ENCODE measurements at regions not wholly inside any gene's neighbourhood (a gene's known extent, or its start where the extent isn't known, plus 50 kb on each side); places are given as distances from the start of the nearest gene placed in this dataset.
"Not testable (repeated sequence)": the region's sequence is repeated elsewhere in the genome, so short reads cannot be mapped to it uniquely, and the experiment has no call there.

DNA sequence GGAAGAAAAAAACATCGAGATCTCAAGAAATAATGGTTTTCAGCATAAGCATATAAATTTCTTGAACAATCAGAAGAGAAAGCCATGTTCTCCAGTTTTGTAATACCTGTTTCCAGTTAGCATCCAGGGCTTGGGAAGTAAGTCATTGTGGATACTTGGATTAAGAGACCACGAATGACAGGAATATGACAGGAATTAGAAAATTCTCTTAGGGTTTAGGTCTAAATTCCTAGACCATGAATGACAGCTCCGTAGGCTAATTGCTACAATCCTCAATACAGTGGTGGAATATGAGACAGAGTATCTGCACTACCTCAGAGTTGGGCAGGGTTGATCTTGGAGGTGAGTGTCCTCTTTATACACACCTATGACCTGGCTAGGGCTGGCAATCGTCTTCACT, 517.5 kb downstream of the NTRK3 start:
- H3K4me3 ChIP-seq (ENCODE audit: low read depth, low read length, poor library complexity, severe bottlenecking): no peak overlapping the region
- no TSS peak for BruUV-seq (replicated peaks)
- DNase-seq (ENCODE audit: low spot score): no peak
- H3K4me2 ChIP-seq (ENCODE audit: low read length): no peak overlapping the region
- no peaks in the 10 kb centered on the region for H3K9me2 ChIP-seq (ENCODE audit: insufficient read depth, low read length)
- intact Hi-C loops (cut with micrococcal nuclease; ENCODE audit: unreplicated experiment): no loop called here
- H3K27ac ChIP-seq (ENCODE audit: low read depth, low read length, poor library complexity, severe bottlenecking): no peak overlapping the region
- CTCF ChIA-PET (ENCODE audit: unreplicated experiment): no interaction called here
- no peak overlapping the region for H2AFZ ChIP-seq (ENCODE audit: low read length)
- no peak for TF ChIP-seq EZH2phosphoT487 (IDR thresholded peaks at IDR 0.05; ENCODE audit: borderline replicate concordance, low read depth, low read length)
- TF ChIP-seq, protein P1, sequence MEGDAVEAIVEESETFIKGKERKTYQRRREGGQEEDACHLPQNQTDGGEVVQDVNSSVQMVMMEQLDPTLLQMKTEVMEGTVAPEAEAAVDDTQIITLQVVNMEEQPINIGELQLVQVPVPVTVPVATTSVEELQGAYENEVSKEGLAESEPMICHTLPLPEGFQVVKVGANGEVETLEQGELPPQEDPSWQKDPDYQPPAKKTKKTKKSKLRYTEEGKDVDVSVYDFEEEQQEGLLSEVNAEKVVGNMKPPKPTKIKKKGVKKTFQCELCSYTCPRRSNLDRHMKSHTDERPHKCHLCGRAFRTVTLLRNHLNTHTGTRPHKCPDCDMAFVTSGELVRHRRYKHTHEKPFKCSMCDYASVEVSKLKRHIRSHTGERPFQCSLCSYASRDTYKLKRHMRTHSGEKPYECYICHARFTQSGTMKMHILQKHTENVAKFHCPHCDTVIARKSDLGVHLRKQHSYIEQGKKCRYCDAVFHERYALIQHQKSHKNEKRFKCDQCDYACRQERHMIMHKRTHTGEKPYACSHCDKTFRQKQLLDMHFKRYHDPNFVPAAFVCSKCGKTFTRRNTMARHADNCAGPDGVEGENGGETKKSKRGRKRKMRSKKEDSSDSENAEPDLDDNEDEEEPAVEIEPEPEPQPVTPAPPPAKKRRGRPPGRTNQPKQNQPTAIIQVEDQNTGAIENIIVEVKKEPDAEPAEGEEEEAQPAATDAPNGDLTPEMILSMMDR (conservative IDR thresholded peaks at IDR 0.05; ENCODE audit: low read length): no peak
- H3K79me2 ChIP-seq (ENCODE audit: insufficient read depth, low read depth, low read length): no peaks in the 10 kb centered on the region
- H3K36me3 ChIP-seq (ENCODE audit: insufficient read depth, low read length): no peaks in the 10 kb centered on the region
- POLR2A ChIA-PET: no interaction called here
- H3K9me3 ChIP-seq (ENCODE audit: low read length): no peaks in the 10 kb centered on the region
- no peaks in the 10 kb centered on the region for H4K20me1 ChIP-seq (ENCODE audit: insufficient read depth, low read length)
- H3K4me1 ChIP-seq (ENCODE audit: insufficient read depth, low read length, poor library complexity, severe bottlenecking): no peaks in the 10 kb centered on the region

DNA sequence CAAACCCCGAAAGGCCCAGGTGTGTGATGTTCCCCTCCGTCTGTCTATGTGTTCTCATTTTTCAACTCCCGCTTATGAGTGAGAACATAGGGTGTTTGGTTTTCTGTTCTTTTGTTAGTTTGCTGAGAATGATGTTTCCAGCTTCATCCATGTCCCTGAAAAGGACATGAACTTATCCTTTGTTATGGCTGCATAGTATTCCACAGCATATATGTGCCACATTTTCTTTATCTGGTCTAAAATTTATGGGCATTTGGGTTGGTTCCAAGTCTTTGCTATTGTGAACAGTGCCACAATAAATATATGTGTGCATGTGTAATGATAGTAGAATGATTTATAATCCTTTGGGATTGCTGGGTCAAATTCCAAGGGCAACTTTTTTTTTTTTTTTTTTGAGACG, 519.1 kb downstream of the NTRK3 start:
- intact Hi-C loops (cut with micrococcal nuclease; ENCODE audit: unreplicated experiment); H2AFZ ChIP-seq (ENCODE audit: low read length); DNase-seq (ENCODE audit: low spot score); H3K4me2 ChIP-seq (ENCODE audit: low read length); BruUV-seq (replicated peaks); CTCF ChIA-PET (ENCODE audit: unreplicated experiment); H3K27ac ChIP-seq (ENCODE audit: low read depth, low read length, poor library complexity, severe bottlenecking); H3K4me3 ChIP-seq (ENCODE audit: low read depth, low read length, poor library complexity, severe bottlenecking); H3K4me1 ChIP-seq (ENCODE audit: insufficient read depth, low read length, poor library complexity, severe bottlenecking); H4K20me1 ChIP-seq (ENCODE audit: insufficient read depth, low read length); H3K9me2 ChIP-seq (ENCODE audit: insufficient read depth, low read length); H3K79me2 ChIP-seq (ENCODE audit: insufficient read depth, low read depth, low read length); H3K36me3 ChIP-seq (ENCODE audit: insufficient read depth, low read length); H3K9me3 ChIP-seq (ENCODE audit: low read length): not testable (repeated sequence)
- POLR2A ChIA-PET: interaction anchor here (0.7 kb wide), 1 partner anchor 9 kb away, joined by 5 read pairs; no protein-coding TSS in a partner anchor

DNA sequence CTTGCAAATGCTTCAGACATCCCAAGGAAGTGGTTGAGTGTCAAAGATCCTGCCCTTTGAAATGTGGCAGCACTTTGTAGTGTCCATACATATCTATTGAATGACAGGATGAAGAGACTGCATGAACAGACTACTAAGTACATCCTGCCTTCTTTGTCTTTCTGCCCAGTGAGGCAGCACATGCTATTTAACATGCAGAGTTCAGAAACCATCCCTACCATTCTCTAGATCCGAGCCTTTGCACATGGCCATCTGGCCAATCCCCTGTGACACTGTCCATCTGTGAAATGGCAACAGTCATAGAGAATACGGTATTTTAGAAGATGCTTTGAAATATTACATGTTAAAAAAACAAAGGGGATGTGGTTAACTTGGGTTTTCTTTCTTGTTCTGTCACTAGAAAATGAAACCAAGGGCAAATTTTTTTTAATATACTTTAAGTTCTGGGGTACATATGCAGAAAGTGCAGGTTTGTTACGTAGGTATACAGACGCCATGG, 519.6 kb downstream of the NTRK3 start:
- POLR2A ChIA-PET: interaction anchor here (0.7 kb wide), 1 partner anchor 11 kb away, joined by 3 read pairs; no protein-coding TSS in a partner anchor
- Histone ChIP-seq H3K9me2 (ENCODE audit: insufficient read depth, low read length) (no peaks in the 10 kb centered on the region), H4K20me1 (ENCODE audit: insufficient read depth, low read length) (no peaks in the 10 kb centered on the region), H3K4me1 (ENCODE audit: insufficient read depth, low read length, poor library complexity, severe bottlenecking) (no peaks in the 10 kb centered on the region), H3K27ac (ENCODE audit: low read depth, low read length, poor library complexity, severe bottlenecking) (no peak overlapping the region), H3K4me3 (ENCODE audit: low read depth, low read length, poor library complexity, severe bottlenecking) (no peak overlapping the region), H3K9me3 (ENCODE audit: low read length) (no peaks in the 10 kb centered on the region), H3K4me2 (ENCODE audit: low read length) (no peak overlapping the region), H3K79me2 (ENCODE audit: insufficient read depth, low read depth, low read length) (no peaks in the 10 kb centered on the region), H2AFZ (ENCODE audit: low read length) (no peak overlapping the region), H3K36me3 (ENCODE audit: insufficient read depth, low read length) (no peaks in the 10 kb centered on the region)
- no peak for DNase-seq (ENCODE audit: low spot score)
- TF ChIP-seq, protein P1 (conservative IDR thresholded peaks at IDR 0.05; ENCODE audit: low read length): no peak
- intact Hi-C loops (cut with micrococcal nuclease; ENCODE audit: unreplicated experiment): no loop called here
- CTCF ChIA-PET (ENCODE audit: unreplicated experiment): no interaction called here
- no TSS peak for BruUV-seq (replicated peaks)

Data from OCI-LY7 (cell line).